ENCODE measurements at regions not wholly inside any gene's neighbourhood (a gene's known extent, or its start where the extent isn't known, plus 50 kb on each side); places are given as distances from the start of the nearest gene placed in this dataset.

- no peak for TF ChIP-seq EGR1 (IDR thresholded peaks at IDR 0.05; ENCODE audit: low read depth in 2 of 2)
- no peak for TF ChIP-seq CTCF (IDR thresholded peaks at IDR 0.05; ENCODE audit: low read depth, low read length, missing input control)
- no peak for TF ChIP-seq RAD21 (IDR thresholded peaks at IDR 0.05)
- no peak for TF ChIP-seq GABPA (IDR thresholded peaks at IDR 0.05 in 1 of 2, conservative IDR thresholded peaks at IDR 0.05 in 1 of 2)
Measured at GRCh38 chr13:68749796-68750195, 1357.8 kb upstream of the ATXN8OS start (continued).

GRCh38 chr13:68748038-68748437 lies 1359.6 kb upstream of the ATXN8OS start:
- H3K9me3 ChIP-seq (ENCODE audit: control insufficient read depth in 4 of 4, low read length in 3 of 4): no peaks in the 10 kb centered on the region
- H3K4me3 ChIP-seq (ENCODE audit: low read depth in 1 of 3, low read length in 3 of 3): no peak overlapping the region
- no peaks in the 10 kb centered on the region for H3K27me3 ChIP-seq (ENCODE audit: control insufficient read depth in 4 of 4, insufficient read depth in 4 of 4, low read length in 3 of 4)
- TF ChIP-seq SP1 (IDR thresholded peaks at IDR 0.05): no peak
- no peak for TF ChIP-seq TAF1 (conservative IDR thresholded peaks at IDR 0.05)
- no peak for TF ChIP-seq FOXA2 (IDR thresholded peaks at IDR 0.05)
- no peak for TF ChIP-seq REST (IDR thresholded peaks at IDR 0.05)
- TF ChIP-seq ATF3 (IDR thresholded peaks at IDR 0.05): no peak
- no peak for DNase-seq (ENCODE audit: low spot score)
- H3K4me1 ChIP-seq (ENCODE audit: control insufficient read depth in 4 of 4, insufficient read depth in 4 of 4, low read length in 3 of 4): no peaks in the 10 kb centered on the region
- H3K36me3 ChIP-seq (ENCODE audit: control insufficient read depth in 4 of 4, insufficient read depth in 3 of 4, low read depth in 1 of 4, low read length in 3 of 4): no peaks in the 10 kb centered on the region
- H3K9ac ChIP-seq (ENCODE audit: low read depth in 1 of 2, low read length in 2 of 2): no peak overlapping the region
- WGBS: 68% methylated on average over 5 of the region's 5 CpGs
- H3K27ac ChIP-seq (ENCODE audit: low read depth in 1 of 2, low read length in 2 of 2): no peak overlapping the region

GRCh38 chr13:68745502-68745901 lies 1362.1 kb upstream of the ATXN8OS start:
- H3K27ac ChIP-seq (ENCODE audit: low read depth in 1 of 2, low read length in 2 of 2): no peak overlapping the region
- H3K9me3 ChIP-seq (ENCODE audit: control insufficient read depth in 4 of 4, low read length in 3 of 4): no peaks in the 10 kb centered on the region
- no peaks in the 10 kb centered on the region for H3K4me1 ChIP-seq (ENCODE audit: control insufficient read depth in 4 of 4, insufficient read depth in 4 of 4, low read length in 3 of 4)
- TF ChIP-seq JUND (IDR thresholded peaks at IDR 0.05) (no peak), NR2F2 (IDR thresholded peaks at IDR 0.05) (no peak), GABPA (IDR thresholded peaks at IDR 0.05 in 1 of 2, conservative IDR thresholded peaks at IDR 0.05 in 1 of 2) (no peak), EGR1 (IDR thresholded peaks at IDR 0.05; ENCODE audit: low read depth in 2 of 2) (no peak), HNF4A (conservative IDR thresholded peaks at IDR 0.05) (no peak), RXRA (IDR thresholded peaks at IDR 0.05) (no peak), ZBTB33 (IDR thresholded peaks at IDR 0.05) (no peak), ATF3 (IDR thresholded peaks at IDR 0.05) (no peak), HNF4G (IDR thresholded peaks at IDR 0.05) (no peak), RAD21 (IDR thresholded peaks at IDR 0.05) (no peak), REST (IDR thresholded peaks at IDR 0.05) (no peak)
- no peak overlapping the region for H3K9ac ChIP-seq (ENCODE audit: low read depth in 1 of 2, low read length in 2 of 2)
- no peaks in the 10 kb centered on the region for H3K27me3 ChIP-seq (ENCODE audit: control insufficient read depth in 4 of 4, insufficient read depth in 4 of 4, low read length in 3 of 4)
- no peak for DNase-seq (ENCODE audit: low spot score)
- H3K36me3 ChIP-seq (ENCODE audit: control insufficient read depth in 4 of 4, insufficient read depth in 3 of 4, low read depth in 1 of 4, low read length in 3 of 4): no peaks in the 10 kb centered on the region
- WGBS: 62% methylated on average over 1 of the region's 1 CpG
- H3K4me3 ChIP-seq (ENCODE audit: low read depth in 1 of 3, low read length in 3 of 3): no peak overlapping the region
